ELF-1 (cell line): ENCODE measurements at regions not wholly inside any gene's neighbourhood (a gene's known extent, or its start where the extent isn't known, plus 50 kb on each side); places are given as distances from the start of the nearest gene placed in this dataset.

ENCODE experiments used
- DNase-seq: peaks from one replicate; pipeline ENCODE4 v3.0.0-alpha.2; 2016; ENCODE audit warnings: low read depth, low spot score

DNA sequence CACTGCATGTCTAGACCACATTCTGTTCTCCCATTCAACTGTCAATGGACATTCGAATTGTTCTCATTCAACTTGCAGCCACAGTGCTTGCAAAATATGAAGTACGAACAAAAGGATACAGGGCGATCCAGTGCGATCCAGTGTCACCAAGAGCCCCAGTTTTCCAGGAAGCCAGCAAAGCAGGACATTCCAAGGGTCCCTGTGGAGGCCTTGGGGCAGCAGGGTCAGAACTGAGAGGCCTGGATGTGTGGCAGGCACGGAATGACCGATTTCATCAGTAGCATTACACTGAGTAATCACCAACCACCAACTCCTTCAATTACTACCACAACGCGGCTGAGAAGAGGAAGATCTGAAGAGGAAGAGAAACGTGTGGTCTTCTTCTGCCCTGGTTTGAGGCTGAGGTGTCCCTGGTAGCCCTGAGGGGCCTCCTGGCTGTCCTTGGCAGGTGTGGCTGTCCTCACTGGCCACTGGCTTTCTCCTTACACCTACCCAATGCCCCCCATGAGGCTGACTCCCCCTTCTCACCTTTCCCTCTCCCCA is 172.7 kb upstream of the FHL2 start:
- no peak for DNase-seq

DNA sequence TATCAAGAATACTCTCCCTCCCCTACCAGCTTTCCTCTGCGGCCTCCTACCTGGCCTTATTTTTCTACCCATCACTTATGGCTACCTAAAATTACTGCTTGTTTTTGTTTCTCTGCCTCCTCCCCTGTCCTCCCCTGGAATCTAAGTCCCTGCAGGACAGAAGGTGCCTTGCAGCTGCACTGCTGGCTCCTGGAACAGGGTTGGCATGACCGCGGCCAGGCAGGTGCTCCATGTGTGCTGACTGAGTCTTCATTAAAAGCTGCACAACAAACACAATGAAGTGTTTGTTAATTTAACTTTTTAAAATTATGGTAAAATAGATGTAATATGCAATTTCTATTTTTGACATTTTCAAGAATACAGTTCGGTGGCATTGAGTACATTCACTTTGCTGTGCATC is 171.9 kb upstream of the FHL2 start:
- DNase-seq = no peak

DNA sequence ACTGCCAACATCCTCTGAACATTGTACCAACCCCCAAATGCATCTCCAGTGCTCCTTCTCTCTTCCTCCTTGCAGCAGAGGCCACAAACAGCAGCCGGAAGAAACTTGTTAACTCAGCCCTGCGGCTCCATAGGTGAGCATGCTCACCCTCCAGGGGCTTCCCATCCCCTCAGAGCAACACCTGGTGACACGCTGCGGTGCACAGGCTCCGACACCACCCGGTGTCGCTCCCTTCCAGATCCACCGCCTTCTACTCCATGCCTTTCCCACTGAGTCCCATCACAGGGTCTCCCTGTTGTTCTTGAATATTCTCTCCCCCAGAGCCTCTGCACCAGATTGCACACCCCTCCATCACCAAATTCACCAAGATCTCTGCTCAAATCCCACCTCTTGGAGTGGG is 171.5 kb upstream of the FHL2 start:
- no peak for DNase-seq

DNA sequence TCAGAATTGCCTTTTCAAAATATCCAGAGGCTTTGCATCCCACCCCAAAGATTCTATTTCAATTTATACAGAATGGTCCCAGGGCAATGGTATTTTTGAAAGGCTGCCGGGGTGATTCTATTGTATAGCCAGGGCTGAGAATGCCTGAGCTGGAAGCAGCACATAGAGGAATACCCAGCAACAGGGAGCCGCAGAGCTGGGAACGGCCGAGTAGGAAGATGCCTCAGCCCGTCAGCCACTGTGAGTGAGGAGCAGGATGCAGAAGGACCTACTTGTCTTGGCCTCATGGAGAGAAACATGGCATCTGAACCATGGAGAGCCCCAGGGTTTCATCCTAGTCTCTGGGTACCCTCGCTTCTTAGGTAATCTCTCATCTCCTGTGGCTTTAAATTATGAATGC is 170.8 kb upstream of the FHL2 start:
- DNase-seq = no peak

DNA sequence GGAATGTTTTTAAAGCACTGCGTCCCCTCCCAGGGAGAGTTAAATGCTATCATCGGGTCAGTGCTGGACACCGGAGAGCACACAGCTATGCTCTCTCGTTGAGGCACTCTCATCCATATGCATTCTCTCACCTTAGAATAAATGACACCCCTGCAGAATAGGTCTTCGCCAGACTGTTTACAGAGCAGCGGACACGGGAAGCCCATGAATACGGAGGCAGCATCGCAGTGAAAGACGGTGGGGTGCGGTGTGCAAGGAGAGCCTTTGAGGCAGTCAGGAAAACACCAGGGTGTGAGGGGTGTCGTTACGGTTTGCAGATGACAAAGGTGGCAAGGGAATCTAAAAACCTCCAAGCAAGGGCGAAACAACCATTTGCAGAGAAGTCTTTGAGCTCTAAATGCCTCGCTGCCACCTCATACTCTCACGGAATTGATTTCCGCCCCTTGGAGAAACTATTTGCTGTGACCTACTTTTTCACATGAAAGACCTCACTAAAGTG is 169.2 kb upstream of the FHL2 start:
- DNase-seq = no peak

DNA sequence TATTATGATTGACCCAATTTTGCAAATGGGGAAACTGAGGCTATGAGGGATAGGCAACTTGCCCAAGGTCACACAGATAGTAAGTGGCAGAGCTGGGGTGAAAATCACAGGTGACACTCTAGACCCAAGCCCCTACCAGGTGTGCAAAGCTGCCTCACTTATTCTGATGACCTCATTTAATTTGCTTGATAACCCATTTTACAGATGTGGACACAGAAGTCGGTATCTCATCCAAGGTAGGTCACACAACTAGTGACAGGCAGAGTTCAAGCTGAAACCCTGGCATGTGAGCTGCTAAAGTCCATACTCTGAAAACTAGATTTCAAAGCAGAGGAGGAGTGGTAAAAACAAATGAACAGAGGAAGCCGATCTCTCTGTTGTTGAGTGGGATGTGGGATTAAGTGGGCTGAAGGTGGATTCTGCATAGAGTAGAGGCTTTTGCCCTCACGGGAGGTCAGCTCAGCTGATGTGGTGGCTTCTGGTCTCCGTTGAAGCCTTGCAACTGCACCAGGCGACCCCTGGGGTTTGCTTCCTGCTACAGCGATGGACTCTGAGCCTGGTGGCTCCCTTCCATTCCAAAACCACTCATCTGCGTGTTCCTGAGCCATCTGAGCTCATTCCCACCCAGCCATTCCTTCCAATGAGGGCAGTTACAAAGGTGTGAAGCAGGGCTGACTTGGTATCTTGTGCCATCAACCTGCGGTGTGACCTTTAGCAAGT is 164.3 kb upstream of the FHL2 start:
- DNase-seq = no peak

DNA sequence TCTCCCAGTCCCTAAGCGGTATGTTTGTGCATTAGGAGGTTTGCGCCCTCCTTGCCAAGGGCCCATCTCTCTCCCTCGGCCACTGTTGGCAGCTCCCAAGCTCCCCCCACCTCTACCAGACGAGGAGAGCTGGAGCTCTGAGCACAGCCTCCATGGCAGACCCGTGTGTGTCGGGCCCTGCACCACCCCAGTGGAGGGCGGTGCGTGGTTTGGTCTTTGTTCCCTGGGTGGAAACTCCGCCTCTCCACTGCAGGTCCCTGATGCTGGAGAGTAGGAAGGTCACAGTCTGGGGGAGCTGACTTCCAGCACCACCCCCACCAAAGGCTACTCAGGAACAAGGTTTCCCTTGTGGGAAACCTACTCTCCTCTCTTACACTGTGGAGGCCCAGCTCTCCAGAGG is 162.6 kb upstream of the FHL2 start:
- DNase-seq = no peak

DNA sequence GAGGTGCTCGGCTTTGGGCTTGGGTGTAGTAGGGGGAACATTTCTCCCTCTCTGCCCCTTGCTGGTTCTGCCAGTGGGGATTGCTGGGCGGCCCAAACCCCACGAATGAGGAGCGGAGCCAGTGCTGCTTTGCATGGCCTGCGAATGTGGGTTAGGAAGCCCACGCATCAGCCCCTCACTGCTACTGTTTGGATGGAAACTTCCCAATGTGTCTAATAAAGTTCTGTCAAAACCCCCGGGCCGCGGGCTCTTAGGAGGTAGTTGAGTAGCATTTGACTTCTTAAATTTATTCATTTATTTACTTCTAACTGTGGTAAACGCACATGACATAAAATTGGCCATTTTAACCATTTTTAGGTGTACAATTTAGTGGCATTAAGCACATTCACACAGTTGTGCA is 161.3 kb upstream of the FHL2 start:
- no peak for DNase-seq

DNA sequence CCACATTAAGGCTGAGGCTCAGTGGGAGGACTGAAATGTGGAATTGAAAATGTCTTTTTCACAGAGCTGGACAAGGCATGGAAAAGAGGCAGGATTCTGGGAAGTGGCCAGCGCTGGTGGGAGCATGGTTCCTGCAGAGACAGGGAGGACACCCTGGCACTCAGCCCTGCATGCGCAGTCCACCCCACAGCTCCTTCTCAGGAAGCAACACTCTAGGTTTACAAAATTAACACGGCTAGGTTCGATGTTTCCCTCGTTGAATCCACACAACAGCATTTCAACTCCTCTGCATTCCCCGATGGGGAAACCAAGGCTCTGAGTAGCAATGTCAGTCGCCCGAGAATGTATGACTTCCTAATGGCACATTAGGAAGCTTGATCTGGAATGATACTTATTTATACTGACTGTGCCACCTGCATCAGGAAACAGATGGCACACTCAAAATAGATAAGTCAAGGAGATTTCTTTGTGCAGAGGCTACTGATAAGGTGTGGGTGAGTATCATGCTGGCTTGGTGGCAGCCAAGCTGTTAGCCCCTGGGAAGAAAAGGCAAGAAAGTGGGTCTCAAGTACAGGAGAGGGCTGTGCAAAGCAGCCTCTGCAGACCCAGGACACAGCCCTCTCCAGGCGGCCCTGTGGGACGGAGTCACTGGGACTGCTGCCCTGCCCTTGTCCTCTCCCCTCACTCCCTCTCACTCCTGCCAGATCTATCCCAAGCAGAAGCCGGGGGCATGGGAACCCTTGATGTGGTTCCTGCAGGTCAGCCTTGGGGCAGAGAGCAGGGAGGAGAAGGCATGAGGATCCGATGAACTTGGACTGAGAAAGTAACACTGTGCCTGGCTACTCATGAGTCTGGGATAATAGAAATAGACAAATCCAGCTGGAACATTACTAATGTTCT is 158.4 kb upstream of the FHL2 start:
- DNase-seq = no peak

DNA sequence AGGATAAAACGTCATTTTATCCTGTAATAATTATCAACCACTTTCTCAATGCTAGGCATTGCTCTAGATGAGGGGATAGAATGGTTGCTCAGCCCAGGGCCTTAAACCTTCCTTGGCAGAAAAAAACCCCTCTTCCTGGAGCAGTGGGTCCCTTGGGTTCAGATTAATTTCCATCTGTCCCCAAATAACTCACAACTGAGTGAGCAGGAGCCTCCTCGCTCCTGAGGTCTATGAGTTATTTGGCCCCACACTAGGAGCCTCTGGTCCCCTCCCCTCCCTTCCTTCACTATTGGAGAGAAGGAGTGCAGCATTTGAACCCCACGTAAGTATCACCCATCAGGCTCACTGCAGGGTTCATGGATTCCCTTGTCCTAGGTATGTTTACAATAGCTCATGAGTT is 157.5 kb upstream of the FHL2 start:
- no peak for DNase-seq

DNA sequence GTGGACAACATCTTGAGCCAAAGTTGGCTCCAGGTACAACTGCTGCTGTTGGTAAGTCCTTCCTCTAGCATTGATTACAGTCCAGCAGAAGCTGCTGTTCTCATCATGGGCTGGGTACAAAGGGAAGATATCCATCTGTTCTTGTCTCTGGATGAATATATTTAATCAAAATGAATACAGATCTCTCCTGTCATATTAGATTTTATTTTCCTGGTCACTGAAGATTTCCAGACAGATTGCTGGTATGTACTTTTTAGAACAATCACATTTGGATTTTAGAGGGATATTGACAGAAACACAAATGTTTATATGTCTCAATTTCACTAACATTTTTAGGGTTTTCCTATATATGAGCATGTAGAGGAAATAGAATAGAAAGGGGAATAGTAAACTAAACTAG is 155.4 kb upstream of the FHL2 start:
- no peak for DNase-seq

DNA sequence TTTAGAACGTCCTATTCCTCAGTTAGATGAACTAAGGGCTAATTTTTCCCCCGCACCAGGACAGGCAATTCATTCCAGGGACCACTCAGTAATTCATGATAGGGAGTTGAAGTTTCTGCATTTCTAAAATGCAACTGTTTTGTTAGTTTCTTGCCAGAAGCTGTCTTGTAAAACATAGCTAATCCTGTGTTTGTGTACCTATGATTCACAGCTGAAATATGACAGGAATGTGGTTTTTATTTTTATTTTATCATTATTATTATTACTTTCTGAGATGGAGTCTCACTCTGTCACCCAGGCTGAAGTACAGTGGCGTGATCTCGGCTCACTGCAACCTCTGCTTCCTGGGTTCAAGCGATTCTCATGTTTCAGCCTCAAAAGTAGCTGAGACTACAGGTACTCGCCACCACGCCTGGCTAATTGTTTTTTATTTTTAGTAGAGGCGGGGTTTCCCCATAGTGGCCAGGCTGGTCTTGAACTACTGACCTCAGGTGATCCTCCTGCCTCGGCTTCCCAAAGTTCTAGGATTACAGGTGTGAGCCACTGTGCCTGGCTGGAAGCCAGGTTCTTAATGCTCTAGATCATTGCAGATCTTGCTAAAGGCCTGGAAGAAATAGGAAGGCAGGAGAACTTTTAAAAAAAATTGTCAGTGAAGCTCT is 154.8 kb upstream of the FHL2 start:
- DNase-seq = no peak

DNA sequence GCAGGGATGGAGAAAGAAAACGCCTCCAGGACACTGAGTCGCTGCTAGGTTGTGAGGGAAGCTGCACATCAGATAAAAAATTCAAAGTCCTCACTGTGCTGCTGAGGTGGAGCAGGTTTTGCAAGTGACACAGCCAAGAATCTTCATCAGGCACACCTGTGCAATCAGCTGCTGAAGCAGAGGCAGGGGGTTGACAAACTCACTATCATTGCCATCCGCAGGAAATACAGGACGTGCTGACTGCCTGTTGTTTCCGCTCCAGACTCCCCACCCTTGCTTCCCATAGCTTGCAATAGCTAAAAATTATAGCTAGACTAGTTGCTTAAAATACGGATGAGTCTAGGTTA is 147.8 kb upstream of the FHL2 start:
- DNase-seq = peak; percentile 42

DNA sequence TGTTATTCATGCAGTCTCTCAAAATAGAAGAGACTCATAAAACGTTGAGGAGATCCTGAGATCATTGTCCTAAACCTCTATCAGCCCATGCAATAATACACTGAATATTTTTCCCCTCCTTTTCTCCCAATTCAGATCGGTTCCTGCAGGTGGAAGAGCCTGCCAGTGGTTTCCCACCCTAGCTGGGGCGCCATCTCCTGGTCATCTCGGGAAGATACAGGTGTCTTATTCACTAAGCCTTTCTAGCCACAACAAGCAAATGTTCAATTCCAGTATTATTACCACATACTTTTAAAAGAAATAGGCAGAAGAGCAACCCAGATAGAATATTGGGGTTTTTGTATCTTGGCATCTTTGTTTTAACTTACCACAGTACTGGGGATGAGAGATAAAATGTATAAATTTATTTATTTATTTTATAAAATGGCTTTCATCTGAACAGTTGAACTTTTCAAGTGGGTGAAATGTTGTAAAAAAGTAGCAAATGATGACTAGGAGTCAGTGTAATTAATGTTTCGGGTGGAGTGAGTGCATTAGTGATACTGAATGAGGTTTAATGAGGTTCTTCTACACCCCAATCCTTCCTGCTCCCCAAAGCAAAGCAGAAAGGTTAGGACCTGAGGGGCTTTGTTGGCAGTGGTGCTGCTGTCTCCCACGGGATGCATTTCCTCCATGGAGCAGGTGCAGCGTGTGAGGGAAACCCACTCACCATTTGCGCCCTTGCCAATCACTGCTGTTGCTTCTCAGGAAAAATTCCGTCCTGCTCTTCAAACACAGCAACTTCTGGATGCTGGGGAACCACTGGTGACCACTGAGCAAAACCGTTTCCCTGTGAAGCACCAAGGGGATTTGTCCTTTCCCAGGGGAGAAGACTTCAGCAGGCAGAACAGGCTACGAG is 147.1 kb upstream of the FHL2 start:
- DNase-seq = peak; percentile 64

DNA sequence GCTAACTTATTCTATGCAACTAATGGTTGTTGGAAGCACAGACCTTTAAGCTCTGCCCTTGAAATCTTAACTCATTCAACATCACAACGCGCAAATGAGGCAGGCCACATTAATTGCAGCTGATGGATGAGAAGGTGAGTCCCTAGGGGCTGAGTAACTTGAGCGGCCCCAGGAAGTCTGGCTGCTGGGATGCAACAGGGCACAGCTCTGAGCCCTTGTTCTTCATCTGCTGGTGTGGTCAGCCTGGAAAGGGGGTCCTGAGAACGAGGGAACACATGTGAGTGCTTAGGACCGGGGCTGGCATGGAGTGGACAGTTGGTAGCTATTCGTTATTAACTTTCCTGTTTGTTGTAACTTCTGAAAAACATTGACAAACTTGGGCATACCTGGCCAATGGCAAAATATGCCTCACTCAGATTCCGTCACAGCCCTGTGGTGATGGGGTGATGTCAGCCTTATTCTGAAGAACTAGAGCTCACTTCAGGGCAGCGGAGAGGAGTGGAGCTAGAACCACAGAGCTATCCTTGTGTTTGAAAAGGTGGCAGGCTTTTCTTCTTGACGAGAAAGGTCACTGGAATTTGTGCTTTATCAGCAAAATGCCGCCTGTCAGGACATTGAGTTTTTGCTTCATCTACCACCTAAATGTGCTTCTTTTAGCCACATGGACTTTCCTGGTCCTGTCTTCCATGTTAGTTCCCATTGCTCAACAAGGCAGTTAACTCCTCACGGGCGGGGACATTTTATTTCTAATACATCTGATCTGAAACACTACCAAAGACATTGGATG is 145.9 kb upstream of the FHL2 start:
- no peak for DNase-seq

DNA sequence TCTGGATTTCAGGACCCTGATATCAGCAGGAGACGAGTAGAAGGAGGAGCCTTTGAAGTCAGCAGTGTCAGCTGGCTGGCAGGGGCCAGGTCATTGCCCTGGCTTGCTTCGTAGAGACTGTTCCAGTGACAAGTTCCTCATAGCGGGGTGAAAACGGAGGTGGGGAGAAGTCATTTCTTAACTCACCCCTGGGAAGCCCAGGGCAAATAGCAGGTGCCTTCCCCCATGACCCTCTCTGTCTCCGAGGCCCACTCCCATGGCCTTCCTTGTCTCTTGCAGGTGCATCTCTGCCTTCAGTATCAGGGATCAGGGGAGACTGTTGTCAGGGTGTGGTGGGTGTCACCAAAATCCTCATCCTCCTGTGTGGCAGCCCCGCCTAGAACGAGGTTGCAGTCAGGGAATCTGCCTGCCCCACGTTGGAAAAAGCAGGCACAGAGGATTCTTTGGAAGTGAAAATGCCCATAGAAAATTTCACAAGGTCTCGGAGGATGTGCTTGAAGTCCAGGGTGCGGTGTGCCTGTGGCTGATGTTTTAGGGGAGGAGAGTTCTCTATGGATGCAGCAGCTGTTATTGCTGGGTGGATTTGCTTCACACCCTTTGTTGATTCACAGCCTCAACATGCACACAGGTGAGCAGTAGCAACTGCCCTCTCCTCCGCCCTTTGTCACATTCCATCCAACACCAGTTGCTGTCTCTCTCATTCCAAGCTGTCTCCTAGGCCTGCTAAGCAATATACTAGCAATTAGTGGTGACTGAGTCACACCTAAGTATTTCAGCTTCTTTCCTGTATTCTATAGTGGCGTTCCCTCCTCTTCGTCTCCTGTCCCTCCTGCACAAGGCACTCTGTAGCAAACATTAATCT is 142.6 kb upstream of the FHL2 start:
- no peak for DNase-seq

DNA sequence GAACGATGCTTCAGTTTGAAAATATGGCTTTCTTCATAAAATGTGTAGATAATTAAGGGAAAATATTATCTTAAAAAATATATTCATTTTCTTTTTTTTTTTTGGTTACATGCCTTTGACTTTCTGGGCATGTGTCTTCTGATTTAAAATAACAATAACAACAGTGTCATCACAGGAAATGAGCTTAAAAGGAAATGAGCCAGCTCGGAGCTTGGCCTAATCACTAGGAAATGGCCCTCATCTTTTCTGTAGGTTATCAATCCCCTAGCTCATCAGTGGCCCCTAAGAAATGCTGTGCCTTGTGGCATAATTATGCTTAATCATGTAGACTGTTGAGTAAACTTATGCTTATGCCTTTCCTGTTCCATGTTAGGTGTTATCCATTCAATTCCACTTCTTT is 141.8 kb upstream of the FHL2 start:
- DNase-seq = no peak

DNA sequence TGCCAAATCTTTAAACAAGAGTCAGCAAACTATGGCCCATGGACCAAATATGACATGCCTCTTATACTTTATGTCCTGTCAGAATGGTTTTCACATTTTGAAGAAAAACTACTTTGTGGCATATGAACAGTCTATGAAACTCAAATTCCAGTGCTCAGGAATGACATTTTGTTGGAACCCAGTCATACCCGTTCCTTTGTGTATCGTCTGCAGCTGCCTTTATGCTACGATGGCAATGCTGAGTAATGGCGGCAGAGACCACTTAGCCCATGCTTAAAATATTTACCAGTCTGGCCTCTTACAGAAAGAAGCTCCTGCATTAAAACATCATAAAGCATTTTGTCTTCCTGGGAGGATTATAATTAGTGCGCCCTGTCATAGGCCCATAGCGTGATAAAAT is 140.5 kb upstream of the FHL2 start:
- DNase-seq = no peak

DNA sequence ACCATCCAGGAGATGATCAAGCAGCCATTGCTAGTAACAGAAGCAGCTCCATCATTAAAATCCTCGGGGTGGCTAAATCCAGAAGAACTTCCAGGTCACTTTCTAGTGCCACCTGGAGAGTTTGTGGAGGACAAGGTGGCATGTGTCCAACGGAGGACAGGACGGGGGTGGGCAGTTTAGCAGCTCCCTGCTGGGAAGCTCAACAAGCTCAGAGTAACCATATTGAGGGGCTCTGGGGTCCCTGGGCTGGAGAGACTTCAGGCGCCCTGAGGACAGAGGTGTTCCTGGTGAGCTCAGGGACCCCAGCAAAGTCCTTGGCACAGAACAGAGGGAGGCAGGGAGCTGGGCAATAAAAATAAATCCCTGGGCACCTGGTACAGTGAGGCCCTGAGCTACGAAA is 140.0 kb upstream of the FHL2 start:
- no peak for DNase-seq

DNA sequence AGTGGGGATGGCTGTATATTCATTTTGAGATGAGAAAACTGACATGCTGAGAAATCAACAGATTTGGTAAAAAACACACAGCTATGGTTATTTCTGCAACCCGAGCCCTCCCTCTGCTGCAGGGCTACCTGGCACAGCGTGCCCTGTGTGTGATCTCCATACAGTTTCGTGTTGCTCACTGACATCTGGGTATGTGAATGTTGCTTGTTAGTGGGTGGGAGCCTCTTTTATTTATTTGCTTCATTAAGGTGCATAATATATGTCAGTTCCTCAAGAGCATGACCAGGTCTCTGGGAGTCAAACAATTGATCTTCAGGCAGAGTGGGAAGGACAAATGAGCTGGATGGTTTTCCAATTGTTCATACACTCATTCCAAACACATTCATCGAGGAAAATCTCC is 139.1 kb upstream of the FHL2 start:
- DNase-seq = no peak
